OCI-LY7 (cell line): ENCODE measurements at regions not wholly inside any gene's neighbourhood (a gene's known extent, or its start where the extent isn't known, plus 50 kb on each side); places are given as distances from the start of the nearest gene placed in this dataset.

ENCODE experiments used
- CTCF ChIP-seq: fragments of 200-600 bp; sonication (generic); conservative IDR thresholded peaks from 2 replicates; pipeline ENCODE4 v1.5.1; 2014; ENCODE audit warnings: mild to moderate bottlenecking, antibody characterized with exemption, low read length, moderate library complexity, mixed read lengths
- EZH2phosphoT487 ChIP-seq: fragments of 200-600 bp; sonication (generic); IDR thresholded peaks from 2 replicates; pipeline ENCODE4 v1.6.1; 2018; ENCODE audit warnings: low read depth, borderline replicate concordance, mild to moderate bottlenecking, mixed run types, antibody characterized with exemption, low read length, moderate library complexity, mixed read lengths

GRCh38 chr2:65558743-65559142 lies 126.3 kb upstream of the SPRED2 start:
- no peak for TF ChIP-seq CTCF
- TF ChIP-seq EZH2phosphoT487, result no peak
